GM06990 (cell line): ENCODE measurements at regions not wholly inside any gene's neighbourhood (a gene's known extent, or its start where the extent isn't known, plus 50 kb on each side); places are given as distances from the start of the nearest gene placed in this dataset.
"Not testable (repeated sequence)": the region's sequence is repeated elsewhere in the genome, so short reads cannot be mapped to it uniquely, and the experiment has no call there.

Experiments used
- DNase-seq: peaks from one replicate; pipeline ENCODE4 v3.0.0-alpha.2; 2011; ENCODE audit not compliant: insufficient read length; ENCODE audit errors: extremely low read depth
- H3K27me3 ChIP-seq: replicated peaks from 2 replicates; pipeline ENCODE4 v1.6.0; 2011; ENCODE audit warnings: low read length; ENCODE audit not compliant: control insufficient read depth, insufficient read depth
- H3K36me3 ChIP-seq: 2 replicates; pipeline ENCODE4 v1.5.1; 2011; ENCODE audit warnings: low read length; ENCODE audit not compliant: control insufficient read depth, insufficient read depth
- H3K4me3 ChIP-seq: replicated peaks from 2 replicates; pipeline ENCODE4 v1.5.1; 2011; ENCODE audit warnings: low read depth, mild to moderate bottlenecking, control low read depth, low read length
- CTCF ChIP-seq: IDR thresholded peaks from 2 replicates; pipeline ENCODE4 v1.5.1; 2011; ENCODE audit warnings: low read length, control low read depth, mild to moderate bottlenecking, inconsistent platforms; ENCODE audit not compliant: insufficient read depth, poor library complexity, severe bottlenecking

DNA sequence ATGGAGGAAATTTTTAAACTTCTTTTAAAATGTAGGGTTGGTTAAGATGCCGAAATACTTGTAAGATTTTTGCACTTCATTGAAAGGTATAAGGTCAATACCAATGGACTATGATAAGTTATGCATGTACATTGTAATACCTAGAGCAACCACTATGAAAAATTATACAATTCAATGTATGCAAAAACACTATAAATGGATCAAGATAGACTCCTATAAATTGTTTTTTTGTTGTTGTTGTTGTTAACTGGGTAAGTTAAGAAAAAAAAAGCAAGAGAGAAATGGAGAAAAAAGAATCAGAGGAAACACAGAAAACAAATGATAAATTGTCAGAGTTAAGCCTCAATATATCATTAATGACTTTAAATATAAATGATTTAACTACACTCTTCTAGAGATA is 421.2 kb downstream of the TMEM182 start:
- no peak for DNase-seq
- no peaks in the 10 kb centered on the region for H3K36me3 ChIP-seq
- TF ChIP-seq CTCF, result no peak
- H3K27me3 ChIP-seq, result no peaks in the 10 kb centered on the region
- no peak overlapping the region for H3K4me3 ChIP-seq

DNA sequence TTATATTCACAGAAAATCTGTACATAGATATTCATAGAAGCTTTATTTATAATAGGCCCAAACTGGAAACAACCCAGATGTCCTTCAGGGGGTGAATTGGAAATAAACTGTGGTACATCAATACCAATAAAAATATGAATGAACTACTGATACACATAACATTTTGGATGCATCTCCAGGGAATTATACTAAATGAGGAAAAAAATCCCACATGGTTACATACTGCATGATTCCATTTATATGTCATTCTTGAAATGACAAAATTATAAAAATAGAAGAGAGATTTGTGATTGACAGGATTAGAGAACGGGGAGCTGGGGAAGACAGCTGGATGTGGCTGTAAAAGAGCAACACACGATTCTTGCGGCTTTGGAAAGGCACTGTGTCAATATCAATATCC is 435.0 kb downstream of the TMEM182 start:
- no peak for DNase-seq
- H3K27me3 ChIP-seq, result no peaks in the 10 kb centered on the region
- TF ChIP-seq CTCF, result no peak
- H3K4me3 ChIP-seq, result no peak overlapping the region
- no peaks in the 10 kb centered on the region for H3K36me3 ChIP-seq

DNA sequence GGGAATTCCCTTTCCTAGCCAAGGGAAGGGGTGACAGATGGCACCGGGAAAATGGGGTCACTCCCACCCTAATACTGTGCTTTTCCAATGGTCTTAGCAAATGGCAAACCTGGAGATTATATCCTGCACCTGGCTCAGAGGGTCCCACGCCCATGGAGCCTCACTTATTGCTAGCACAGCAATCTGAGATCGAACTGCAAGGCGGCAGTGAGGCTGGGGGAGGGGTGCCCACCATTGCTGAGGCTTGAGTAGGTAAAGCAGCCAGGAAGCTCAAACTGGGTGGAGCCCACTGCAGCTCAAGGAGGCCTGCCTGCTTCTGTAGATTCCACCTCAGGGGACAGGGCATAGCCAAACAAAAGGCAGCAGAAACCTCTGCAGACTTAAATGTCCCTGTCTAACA is 438.9 kb downstream of the TMEM182 start:
- DNase-seq, H3K4me3 ChIP-seq, H3K27me3 ChIP-seq, H3K36me3 ChIP-seq: not testable (repeated sequence)

DNA sequence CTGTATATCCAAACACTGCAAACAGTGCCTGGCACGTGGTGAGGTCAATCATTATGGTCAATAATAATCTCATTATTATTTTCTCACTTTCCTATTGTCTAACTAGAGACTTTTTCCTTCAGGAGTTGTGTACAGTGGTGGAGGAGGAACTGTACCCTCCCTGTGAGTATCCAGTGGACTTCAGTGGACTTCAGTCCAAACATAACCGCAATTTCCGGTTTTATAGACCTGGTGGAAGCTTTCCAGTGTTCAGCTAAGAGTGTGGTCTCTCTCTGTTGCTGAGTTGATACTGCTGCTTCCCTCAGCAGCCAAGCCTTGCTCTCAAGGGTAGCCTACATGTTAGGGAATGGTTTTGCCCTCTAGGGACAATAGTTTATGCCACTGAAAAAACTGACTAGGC is 447.1 kb downstream of the TMEM182 start:
- H3K27me3 ChIP-seq, result no peaks in the 10 kb centered on the region
- H3K4me3 ChIP-seq, result no peak overlapping the region
- DNase-seq, result no peak
- no peak for TF ChIP-seq CTCF
- no peaks in the 10 kb centered on the region for H3K36me3 ChIP-seq

- Histone ChIP-seq H3K36me3 (no peaks in the 10 kb centered on the region), H3K27me3 (no peaks in the 10 kb centered on the region), H3K4me3 (no peak overlapping the region)
- DNase-seq, result no peak
- TF ChIP-seq CTCF, result no peak
Observed at GRCh38 chr2:103213028-103213542, 451.3 kb downstream of the TMEM182 start.

- no peaks in the 10 kb centered on the region for H3K27me3 ChIP-seq
- no peaks in the 10 kb centered on the region for H3K36me3 ChIP-seq
- H3K4me3 ChIP-seq, result no peak overlapping the region
- TF ChIP-seq CTCF, result no peak
- DNase-seq, result no peak
Observed at GRCh38 chr2:103218516-103218915, 456.7 kb downstream of the TMEM182 start.
